Hematopoietic multipotent progenitor cell treated with erythropoietin and hydrocortisone succinate and interleukin-3 and kit ligand, for 17 days (in vitro differentiated cells): ENCODE measurements at regions not wholly inside any gene's neighbourhood (a gene's known extent, or its start where the extent isn't known, plus 50 kb on each side); places are given as distances from the start of the nearest gene placed in this dataset.

Source experiments
- DNase-seq: peaks from one replicate; pipeline ENCODE4 v3.0.0-alpha.2; 2015; ENCODE audit warnings: low spot score

- DNase-seq, result no peak
Observed at GRCh38 chrX:39504850-39505259, 592.9 kb downstream of the BCOR start.

GRCh38 chrX:39506131-39506530 is 591.6 kb downstream of the BCOR start:
- no peak for DNase-seq

GRCh38 chrX:39507034-39507433 is 590.7 kb downstream of the BCOR start:
- DNase-seq, result no peak

GRCh38 chrX:39507617-39508299 is 590.0 kb downstream of the BCOR start:
- no peak for DNase-seq

- no peak for DNase-seq
Observed at GRCh38 chrX:39508300-39508692, 589.5 kb downstream of the BCOR start.

GRCh38 chrX:39509157-39509556 is 588.6 kb downstream of the BCOR start:
- no peak for DNase-seq

- DNase-seq, result no peak
Observed at GRCh38 chrX:39513836-39514235, 583.9 kb downstream of the BCOR start.

GRCh38 chrX:39514801-39515200 is 583.0 kb downstream of the BCOR start:
- DNase-seq, result no peak

GRCh38 chrX:39516427-39516841 is 581.3 kb downstream of the BCOR start:
- no peak for DNase-seq

- DNase-seq, result no peak
Observed at GRCh38 chrX:39518476-39519029, 579.2 kb downstream of the BCOR start.

- DNase-seq, result no peak
Observed at GRCh38 chrX:39519030-39519488, 578.7 kb downstream of the BCOR start.

GRCh38 chrX:39519566-39520301 is 578.0 kb downstream of the BCOR start:
- DNase-seq, result no peak

GRCh38 chrX:39525758-39526157 is 572.0 kb downstream of the BCOR start:
- no peak for DNase-seq

GRCh38 chrX:39527025-39527424 is 570.7 kb downstream of the BCOR start:
- DNase-seq, result no peak

- peak; percentile 17 for DNase-seq
Observed at GRCh38 chrX:39528161-39528916, 569.4 kb downstream of the BCOR start.

GRCh38 chrX:39532761-39533160 is 565.0 kb downstream of the BCOR start:
- no peak for DNase-seq

- DNase-seq, result no peak
Observed at GRCh38 chrX:39534949-39535348, 562.8 kb downstream of the BCOR start.

- DNase-seq, result no peak
Observed at GRCh38 chrX:39536211-39536610, 561.5 kb downstream of the BCOR start.

- DNase-seq, result no peak
Observed at GRCh38 chrX:39541881-39542280, 555.9 kb downstream of the BCOR start.

- no peak for DNase-seq
Observed at GRCh38 chrX:39542316-39542715, 555.4 kb downstream of the BCOR start.

GRCh38 chrX:39550795-39551361 is 546.9 kb downstream of the BCOR start:
- peak; percentile 50 for DNase-seq

- DNase-seq, result peak; percentile 4
Observed at GRCh38 chrX:39551762-39552161, 546.0 kb downstream of the BCOR start.
